NCI-H2107 (cell line): ENCODE measurements at regions not wholly inside any gene's neighbourhood (a gene's known extent, or its start where the extent isn't known, plus 50 kb on each side); places are given as distances from the start of the nearest gene placed in this dataset.

Experiments
- DNase-seq: peaks from one replicate; lab custom pipeline; 2025; lab: John Stamatoyannopoulos, UW

DNA sequence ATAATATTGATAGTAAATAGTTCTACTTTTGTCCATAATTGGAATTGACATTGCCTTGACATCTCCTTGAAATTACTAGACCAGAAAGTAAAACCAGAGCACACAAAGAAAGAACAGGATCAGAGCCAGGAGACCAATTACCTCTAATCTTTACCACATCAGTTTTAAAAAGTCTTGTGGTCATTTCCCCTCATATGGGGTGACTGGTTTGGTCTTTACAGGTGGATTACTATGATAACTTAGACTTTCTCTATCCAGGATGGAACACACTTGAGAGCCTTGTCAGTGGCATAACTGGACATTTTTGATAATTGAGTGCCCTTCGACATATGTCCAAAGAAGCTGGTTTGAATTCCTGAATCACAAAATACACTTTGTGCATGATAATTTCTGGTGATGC lies 1148.1 kb upstream of the NCAM2 start:
- no peak for DNase-seq

DNA sequence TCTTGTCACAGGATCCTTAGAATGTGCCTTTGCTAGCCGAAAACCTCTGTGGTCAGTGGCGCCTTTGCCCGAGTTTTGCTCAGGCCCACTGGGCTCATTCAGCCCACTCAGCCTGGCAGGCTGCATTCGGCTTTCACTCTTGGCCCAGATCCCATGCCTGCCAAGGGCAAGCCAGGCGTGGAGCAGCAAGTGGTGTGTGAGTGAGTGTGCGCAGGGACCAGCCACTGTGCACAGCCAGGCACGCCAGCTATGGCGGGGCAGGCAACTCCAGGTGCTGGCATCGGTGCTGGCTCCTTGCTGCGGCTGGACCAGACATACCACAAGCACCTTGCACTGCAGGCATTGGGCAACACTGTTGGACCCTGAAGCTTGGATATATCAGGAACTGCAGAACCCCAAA lies 1145.1 kb upstream of the NCAM2 start:
- DNase-seq = no peak

DNA sequence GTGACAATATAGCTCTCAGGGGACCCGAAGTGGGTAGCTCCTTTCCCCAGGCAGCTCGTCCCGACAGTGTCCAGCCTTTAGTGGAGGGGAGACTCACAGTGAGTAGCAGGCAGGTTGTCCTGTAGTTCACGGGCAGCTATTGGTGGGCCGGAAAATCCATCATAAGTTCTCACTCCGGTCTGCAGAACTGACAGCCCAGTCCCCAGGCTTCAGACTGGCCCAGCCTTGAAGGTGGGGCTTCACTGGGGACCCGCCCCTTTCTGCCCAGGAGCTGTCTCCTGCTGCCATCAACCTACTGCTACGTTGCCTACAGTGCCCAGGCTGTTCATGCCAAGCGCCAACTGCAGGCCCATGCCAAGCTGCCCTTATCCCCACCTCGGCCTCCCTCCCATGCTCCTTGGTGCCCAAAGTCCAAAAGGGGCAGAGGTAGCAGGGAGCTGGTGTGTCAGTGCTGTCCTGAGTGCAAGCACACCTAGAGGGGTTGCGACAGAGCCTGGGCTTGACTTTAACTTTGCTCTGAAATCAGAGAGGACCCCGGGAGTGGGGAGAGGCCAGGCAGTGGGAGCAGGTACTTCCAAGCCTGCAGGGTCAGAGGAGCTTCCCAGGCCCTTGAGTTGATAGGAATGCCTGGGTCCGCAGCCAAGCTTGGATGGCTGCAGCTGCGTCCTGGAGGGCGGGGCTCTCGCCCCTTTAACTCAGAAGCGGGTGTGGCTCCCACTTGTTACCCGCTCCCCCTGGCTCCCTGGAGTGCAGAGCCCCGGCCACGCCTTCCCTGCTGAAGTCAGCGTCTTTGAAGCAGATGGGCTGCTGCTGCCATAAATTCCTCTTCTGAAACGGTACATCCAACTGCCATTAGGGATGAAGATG lies 1144.3 kb upstream of the NCAM2 start:
- no peak for DNase-seq

DNA sequence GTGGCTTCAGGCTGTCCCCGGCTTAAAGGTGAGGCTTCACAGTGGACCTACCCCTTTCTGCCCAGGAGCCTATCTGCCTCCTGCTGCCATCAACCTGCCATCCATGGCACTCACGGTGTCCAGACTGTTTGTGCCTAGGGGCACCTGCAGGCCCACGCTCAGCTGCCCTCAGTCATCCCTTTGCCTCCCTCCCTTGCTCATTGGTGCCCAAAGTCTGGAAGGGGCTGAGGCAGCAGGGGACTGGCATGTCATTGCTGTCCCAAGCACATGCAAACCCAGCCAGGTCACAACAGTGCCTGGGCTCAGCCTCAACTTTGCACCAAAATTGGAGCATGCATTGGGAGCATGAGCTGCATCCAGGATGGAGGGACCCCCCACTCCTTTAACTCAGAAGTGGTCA lies 1142.7 kb upstream of the NCAM2 start:
- DNase-seq = no peak

DNA sequence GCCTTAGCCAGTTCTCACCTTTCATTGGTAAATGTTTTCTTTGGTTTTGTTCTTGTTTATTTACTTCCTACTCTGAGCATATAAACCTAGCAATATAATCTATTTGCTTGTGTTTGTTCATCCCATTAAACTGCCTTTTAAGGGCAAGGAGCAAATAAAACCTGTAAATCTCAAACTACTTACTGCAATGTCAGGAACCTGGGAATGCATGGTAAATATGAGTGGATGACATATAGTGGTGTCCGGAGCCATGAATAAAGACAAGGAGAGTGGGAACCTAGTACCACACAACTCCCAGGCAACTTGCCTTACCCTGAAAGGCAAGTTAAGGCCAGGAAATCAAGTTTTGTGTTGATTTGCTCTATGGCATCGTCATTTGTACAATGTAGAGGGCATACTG lies 1133.7 kb upstream of the NCAM2 start:
- DNase-seq = no peak

DNA sequence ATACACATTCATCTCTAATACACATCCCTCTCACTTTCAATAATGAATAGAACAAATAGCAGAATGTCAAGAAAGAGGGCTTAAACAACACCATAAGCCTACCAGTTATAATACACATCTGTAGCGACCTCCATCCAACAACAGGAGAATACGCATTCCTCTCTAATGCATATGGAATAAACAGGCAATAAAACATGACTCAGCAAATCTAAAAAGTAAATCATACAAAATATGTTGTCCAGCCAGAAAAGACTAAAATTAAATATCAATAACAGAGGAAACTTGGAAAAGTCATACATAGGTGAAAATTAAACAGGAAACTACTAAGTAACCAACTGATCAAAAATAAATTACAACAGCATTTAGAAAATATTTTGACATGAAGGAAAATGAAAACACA lies 1127.5 kb upstream of the NCAM2 start:
- no peak for DNase-seq

DNA sequence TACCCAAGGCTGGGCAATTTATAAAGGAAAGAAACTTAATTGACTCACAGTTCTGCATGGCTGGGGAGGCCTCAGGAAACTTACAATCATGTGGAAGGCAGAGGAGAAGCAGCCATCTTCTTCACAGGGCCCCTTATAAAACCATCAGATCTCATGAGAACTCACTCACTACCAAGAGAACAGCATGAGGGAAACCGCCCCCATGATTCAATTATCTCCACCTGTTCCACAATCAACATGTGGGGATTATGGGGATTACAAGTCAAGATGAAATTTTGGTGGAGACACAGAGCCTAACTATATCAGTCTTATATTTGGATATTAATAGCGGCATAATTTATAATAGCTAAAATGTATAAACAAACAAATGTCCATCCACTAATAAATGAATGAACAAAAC lies 1123.7 kb upstream of the NCAM2 start:
- DNase-seq = no peak

DNA sequence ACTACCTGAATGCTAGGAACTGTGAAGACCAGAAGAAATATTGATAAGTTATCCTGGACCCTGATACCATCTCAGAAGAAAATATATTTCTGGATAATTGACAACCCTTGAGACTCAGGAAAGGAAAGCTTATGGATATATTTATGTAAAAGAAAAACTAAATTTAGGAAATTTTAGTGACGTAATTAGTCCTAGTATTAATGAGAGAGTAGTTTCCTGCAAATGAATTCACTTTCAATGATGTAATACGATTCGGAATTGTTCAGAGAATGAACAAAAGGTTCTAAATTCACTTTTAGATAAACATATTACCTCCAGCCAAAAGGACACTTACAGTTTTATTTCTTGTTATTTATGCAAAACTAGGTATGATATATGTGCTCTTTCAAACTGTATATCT lies 1120.1 kb upstream of the NCAM2 start:
- no peak for DNase-seq

DNA sequence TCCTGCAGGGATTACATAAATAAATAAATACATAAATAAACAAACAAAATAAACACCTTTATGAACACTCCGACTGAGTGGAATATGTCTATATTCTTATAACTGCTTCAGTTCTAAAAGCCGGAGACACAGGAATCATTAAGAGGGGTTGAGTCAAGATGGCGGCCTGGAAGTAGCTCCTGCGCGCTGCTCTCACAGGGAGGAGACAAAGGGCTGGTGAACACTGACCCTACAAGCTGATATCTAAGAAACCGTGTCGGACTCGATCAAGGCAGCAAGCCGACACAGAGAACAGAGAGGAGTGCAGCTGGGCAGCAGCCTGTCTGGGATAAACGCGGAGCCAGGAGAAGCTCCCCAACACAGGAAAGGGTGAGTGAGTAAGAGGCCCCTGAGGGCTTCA lies 1098.6 kb upstream of the NCAM2 start:
- no peak for DNase-seq

DNA sequence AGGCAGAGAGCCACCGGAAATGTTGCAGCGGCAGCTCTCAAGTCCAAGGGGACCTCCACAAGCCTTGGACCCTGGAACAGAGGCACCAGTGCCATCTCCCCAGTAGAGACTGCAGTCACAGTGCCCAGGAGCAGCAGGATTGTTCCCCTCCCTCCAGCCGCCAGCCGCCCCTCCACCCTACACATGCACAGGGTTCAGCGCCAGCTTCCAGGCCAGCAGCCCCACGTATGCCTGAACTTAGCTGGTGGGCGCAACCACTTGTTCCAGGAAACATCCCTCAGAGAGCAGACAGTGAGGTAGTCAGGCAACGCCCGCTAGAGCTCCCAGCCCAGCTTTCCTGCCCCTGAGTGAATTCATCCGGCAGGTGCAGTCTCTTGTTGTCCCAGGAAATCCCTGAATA lies 1098.1 kb upstream of the NCAM2 start:
- no peak for DNase-seq

DNA sequence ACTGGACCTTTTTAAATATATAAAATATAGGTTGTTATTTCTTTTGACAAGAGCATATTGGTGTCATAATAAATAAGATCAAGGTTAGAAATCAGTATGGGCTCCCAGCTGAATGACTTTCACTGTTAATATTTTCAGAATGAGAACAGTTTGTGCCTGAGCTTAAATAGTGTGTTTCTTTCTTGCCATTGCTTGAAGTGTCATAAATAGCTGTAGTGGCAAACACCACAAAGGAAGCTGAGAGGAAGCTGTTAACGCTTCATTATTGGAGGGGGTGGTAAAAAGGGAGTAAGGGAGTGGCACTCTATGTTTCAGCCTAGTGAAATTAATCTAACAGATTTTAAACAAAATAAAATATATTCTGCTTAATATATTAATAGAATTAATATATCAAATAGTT lies 1089.8 kb upstream of the NCAM2 start:
- no peak for DNase-seq

DNA sequence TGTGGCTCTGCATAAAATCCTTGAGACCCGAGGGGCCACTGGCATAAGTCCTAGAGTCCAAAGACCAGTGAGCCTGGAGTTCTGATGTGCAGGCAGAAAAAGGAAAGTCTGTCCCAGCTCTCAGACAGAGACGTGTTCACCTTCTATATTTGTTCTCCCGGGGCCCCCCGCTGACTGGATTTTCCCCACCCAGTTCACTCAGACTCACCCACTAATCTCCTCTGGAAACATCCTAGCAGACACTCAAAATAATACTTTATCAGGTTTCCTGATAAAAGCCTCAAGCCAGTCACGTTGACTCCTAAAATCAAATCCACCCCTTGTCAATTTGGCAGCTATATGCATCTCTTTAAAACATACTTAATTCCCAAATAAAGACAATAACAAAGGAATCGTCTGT lies 1084.2 kb upstream of the NCAM2 start:
- no peak for DNase-seq

DNA sequence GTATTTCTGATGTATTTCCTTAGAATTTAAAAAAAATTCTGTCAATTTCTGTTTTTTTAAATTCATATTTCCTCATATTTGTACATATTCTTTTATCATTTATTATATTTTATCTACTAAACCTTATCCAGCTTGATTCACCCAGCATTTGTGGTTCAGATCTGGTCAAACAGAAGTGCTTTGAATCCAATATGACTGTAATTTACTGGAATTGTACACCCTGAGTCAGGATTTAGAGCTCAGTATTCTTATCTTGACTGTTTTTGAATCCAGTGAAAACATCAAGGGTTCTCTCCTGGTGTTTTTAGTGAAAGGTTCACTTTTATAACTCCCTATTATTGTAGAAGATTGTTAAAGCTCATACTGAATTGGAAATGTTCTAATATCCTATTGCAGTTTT lies 1077.0 kb upstream of the NCAM2 start:
- DNase-seq = no peak

DNA sequence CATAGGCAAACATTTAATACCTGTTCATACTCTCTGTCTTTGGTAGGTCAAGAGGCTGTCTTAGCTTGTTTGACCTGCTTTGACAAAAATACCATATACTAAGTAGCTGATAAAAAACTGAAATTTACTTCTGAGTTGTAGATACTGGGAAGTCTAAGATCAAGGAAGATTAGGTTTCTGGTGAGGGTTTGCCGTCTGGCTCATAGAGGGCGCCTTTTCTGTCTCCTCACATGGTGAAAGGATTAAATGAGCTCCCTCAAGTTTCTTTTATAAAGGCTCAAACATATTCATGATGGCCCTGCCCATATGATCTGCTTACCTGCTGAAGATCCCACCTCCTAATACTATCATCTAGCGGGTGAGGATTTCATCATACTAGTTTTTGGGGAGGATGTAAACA lies 1076.1 kb upstream of the NCAM2 start:
- DNase-seq = no peak

DNA sequence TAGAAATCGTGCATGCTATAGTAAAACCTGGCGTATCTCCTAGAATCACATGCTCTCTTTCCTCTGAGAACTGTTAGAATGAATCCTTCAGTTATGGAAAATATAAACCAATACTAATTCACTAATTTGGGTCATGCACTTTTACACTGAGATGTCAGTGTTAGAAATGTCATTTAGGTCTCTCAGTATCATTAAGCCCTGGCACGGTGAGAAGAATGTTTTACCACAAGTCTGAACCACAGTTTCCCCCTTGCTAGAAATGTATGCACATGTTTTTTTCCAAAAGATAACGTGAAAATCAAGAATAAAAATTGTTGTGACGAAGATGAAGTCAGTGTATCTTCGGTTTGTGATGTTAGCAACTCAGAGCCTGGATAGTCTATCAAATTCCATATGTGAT lies 1062.7 kb upstream of the NCAM2 start:
- DNase-seq = no peak

DNA sequence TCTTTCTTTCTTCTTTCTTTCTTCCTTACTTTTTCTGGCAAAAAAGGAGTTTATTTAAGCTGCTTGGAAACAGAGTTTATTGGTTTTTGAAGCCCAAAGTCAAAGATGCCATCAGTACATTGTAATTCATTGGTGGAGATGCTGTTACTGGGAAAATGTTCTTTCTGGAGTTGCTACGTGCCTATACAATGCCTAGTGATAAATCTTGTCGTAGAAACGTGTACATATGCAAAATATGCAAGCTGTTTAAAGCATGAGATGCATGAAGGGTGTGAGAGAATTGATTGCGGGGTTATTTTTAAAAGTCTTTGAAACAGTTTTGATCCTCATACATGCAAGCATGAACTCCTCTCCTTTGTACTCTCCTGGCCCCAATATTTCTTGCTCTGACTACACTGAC lies 1060.6 kb upstream of the NCAM2 start:
- no peak for DNase-seq

DNA sequence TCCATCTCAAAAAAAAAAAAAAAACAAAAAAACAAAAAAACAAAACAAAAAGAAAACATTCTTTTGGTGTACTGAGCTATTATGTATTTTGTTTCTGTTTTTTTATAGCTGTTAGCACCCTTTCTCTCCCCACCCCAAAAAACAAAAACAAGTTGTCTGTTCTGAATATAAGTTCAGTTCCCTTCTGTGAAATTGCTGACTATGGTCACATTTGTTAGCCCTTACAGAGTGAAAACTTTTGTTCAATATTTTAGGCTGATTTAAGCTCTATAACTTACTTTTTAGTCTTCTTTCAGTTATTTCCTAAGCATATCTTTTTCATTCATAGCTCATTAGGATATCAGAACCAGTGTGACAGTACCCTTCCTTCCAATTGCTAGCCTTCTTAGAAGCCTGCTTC lies 1056.6 kb upstream of the NCAM2 start:
- DNase-seq = no peak

DNA sequence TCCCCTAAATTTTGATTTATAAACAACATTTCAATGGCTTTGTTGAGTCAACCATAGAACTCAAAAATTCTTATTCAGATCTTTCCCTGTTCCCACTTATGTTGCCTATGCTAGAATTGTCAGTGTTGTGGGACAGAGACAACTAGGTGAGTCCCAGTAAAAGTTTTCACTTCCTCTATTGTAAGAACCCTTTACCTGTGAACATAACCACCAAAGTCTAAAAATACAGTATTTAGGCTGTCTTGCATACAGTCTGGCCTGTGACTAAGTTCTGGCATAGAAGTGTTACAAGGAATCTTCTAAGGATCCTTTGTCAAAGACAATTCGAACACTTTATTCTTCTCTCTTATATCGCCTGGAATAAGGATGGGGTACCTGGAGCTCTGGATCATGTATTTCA lies 1047.9 kb upstream of the NCAM2 start:
- no peak for DNase-seq

DNA sequence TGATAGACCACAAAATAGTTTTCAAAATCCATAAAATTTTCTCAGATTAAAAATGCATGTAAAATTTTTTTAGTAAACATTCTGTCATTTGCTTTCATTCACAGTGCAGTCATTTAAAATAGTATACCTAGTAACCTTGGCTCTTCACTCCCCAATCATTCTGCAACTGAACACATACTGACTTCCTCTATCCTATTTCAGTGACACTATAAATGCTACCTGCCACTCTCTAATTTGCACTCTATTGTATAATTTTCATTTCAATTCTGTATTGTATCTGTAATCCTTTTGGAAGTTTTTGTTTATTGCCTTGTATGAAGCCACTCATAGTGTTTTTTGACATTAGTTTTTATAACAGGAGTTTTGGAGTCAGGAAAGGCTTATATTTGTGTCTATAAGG lies 1029.1 kb upstream of the NCAM2 start:
- no peak for DNase-seq

DNA sequence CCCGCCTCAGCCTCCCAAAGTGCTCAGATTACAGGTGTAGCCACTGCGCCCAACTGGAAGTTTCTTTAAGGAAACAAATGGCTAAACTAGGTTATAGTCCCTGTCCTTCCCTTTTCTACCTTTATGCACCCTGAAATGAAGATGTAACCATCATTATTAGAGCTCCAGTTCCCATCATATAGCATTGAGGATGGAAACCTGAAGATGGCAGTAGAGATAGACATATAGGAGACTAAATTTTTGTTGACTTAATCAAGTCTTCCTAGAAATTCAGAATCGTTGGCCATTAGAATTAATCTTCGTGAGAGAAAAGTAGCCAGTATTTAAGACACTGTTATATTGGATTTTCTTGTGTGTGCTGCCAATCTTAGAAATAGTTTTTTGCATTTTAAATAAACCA lies 1016.3 kb upstream of the NCAM2 start:
- DNase-seq = no peak

DNA sequence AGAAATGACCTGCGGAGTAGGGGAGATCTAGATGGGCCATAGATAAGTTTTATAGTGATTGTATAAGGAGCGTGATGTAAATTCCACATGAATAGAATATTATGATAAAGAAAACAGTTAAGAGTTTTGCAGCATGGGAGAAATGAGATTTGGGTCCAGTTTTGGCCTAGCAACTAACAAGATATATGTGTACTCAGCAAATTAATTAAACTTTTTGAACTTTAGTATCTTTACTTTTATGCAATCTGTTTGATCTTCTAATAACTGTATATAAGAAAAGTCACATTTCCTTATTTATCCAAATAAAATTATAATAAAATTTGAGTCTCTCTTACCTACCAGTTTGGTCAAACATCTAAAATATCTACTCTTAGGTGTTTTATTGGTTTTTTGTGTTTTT lies 1011.8 kb upstream of the NCAM2 start:
- DNase-seq = no peak

DNA sequence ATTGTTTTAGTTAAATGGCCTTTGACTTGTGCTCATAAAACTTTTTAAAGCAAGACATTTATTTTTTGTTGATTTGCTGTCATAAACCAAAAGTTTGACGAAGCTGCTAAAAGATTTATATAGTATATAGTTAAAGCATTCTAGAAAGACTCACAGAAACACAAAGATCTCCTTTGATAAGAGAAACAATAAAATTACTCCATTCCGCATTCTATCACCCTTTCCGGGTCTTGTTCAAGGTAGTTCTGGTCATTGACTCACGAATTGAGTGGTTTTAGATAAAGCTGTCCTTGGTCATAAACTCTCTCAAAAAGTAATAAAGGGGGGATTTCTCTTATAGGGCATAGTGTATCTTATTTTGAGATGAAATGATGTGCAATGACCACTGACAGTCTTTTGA lies 1010.5 kb upstream of the NCAM2 start:
- no peak for DNase-seq

DNA sequence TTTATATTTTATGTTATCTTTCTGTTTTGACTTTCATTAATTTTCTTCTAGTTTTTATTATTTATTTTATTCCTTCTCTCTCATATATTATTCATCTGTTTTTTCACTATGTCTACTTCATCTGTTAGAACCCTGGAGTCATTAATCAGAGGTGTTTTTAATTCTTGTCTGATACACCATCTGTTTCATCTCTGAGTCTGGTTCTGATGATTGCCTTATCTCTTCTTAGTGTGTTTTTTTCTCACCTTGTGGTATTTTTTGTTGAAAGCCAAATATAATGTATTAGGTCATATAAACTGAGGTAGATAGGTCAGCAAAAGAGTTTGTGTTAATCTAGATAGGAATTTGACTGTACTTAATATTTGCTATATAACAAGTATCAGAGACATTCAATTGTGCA lies 1005.7 kb upstream of the NCAM2 start:
- no peak for DNase-seq

DNA sequence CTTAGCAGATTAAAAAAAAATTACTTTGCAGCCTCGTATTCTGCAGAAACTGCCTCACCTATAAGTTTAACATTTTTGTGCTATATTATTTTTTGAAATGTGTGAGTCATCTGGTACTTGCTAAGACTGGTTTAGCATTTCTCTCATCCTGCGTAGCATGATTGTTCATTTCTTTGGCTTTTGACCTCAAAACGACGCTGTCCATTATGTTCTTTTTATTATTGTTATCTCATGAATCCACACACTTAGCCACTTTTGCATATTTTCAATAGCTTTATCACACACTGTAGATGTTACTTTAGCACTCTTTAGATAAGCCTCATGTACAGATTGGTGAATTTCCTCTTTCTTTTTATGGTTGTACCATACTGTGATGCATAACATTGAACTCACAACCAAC lies 1004.9 kb upstream of the NCAM2 start:
- DNase-seq = no peak

DNA sequence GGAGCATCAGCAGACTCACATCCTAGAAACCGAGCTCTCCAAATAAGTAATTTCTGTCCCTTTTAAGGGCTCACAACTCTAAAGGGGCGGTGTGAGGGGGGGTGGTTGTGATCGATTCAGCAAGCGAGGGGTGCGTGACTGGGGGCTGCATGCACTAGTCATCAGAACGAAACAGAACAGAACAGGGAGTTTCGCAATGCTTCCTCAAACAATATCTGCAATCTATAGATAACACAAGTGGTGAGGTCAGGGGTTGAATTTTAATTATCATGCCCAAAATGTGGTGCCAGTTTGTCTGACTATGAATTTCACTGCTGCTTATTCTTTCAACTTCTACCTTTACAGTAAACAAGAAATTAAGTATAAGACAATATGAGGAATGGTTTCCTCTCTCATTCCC lies 1003.0 kb upstream of the NCAM2 start:
- DNase-seq = no peak
